Endodermal cell (in vitro differentiated cells): ENCODE measurements at regions not wholly inside any gene's neighbourhood (a gene's known extent, or its start where the extent isn't known, plus 50 kb on each side); places are given as distances from the start of the nearest gene placed in this dataset.

ENCODE experiments used
- DNase-seq: peaks from one replicate; pipeline ENCODE4 v3.0.0-alpha.2; 2017
- H3K27ac ChIP-seq: 2 replicates; pipeline ENCODE4 v1.5.1; 2013; ENCODE audit warnings: mild to moderate bottlenecking, low read depth, low read length, moderate library complexity
- H3K27me3 ChIP-seq: 2 replicates; pipeline ENCODE4 v1.6.1; 2013; ENCODE audit warnings: mild to moderate bottlenecking, low read length, moderate library complexity; ENCODE audit not compliant: insufficient read depth, control insufficient read depth, poor library complexity, severe bottlenecking
- H3K36me3 ChIP-seq: 2 replicates; pipeline ENCODE4 v1.7.0; 2013; ENCODE audit warnings: mild to moderate bottlenecking, low read length, moderate library complexity; ENCODE audit not compliant: control insufficient read depth, insufficient read depth
- H3K4me1 ChIP-seq: one replicate; pipeline ENCODE4 v1.7.0; 2013; ENCODE audit warnings: low read length; ENCODE audit not compliant: control insufficient read depth, insufficient read depth
- H3K4me3 ChIP-seq: 2 replicates; pipeline ENCODE4 v1.5.1; 2013; ENCODE audit warnings: mild to moderate bottlenecking, low read length, moderate library complexity
- H3K9ac ChIP-seq: 2 replicates; pipeline ENCODE4 v1.6.1; 2013; ENCODE audit warnings: mild to moderate bottlenecking, low read length, moderate library complexity; ENCODE audit not compliant: poor library complexity, severe bottlenecking; ENCODE audit errors: extremely low read depth
- H3K9me3 ChIP-seq: 2 replicates; pipeline ENCODE4 v1.6.1; 2013; ENCODE audit warnings: mild to moderate bottlenecking, low read length, moderate library complexity; ENCODE audit not compliant: control insufficient read depth
- H3K27ac Mint-ChIP-seq: 2 replicates; pipeline ENCODE4 v1.8.0; 2020; ENCODE audit warnings: mixed read lengths
- H3K27me3 Mint-ChIP-seq: 2 replicates; pipeline ENCODE4 v1.8.0; 2021; ENCODE audit warnings: mild to moderate bottlenecking, mixed read lengths; ENCODE audit not compliant: insufficient read depth
- H3K36me3 Mint-ChIP-seq: 2 replicates; pipeline ENCODE4 v1.8.0; 2020; ENCODE audit warnings: low read depth, mixed read lengths
- H3K4me1 Mint-ChIP-seq: 2 replicates; pipeline ENCODE4 v1.8.0; 2020; ENCODE audit warnings: mixed read lengths
- H3K4me3 Mint-ChIP-seq: 2 replicates; pipeline ENCODE4 v1.8.0; 2020; ENCODE audit warnings: mild to moderate bottlenecking, moderate library complexity, mixed read lengths
- H3K9me3 Mint-ChIP-seq: 2 replicates; pipeline ENCODE4 v1.8.0; 2020; ENCODE audit warnings: mild to moderate bottlenecking, mixed read lengths
- WGBS, 2 experiments: methylation state at CpG; one replicate each; pipeline versions ENCODE4 v1.1.5 to v1.1.7; 2013; ENCODE audit warnings: missing lambda C conversion rate in 2 of 2, mixed read lengths in 1 of 2; ENCODE audit not compliant: insufficient coverage in 1 of 2, insufficient read length in 1 of 2; 5-methylcytosine and 5-hydroxymethylcytosine counted together
- TF ChIP-seq, protein P1 (sequence below): fragments of 200-600 bp; sonication (generic); conservative IDR thresholded peaks from 2 replicates; pipeline ENCODE4 v1.5.0; 2021; ENCODE audit warnings: antibody characterized with exemption, mild to moderate bottlenecking

DNA sequence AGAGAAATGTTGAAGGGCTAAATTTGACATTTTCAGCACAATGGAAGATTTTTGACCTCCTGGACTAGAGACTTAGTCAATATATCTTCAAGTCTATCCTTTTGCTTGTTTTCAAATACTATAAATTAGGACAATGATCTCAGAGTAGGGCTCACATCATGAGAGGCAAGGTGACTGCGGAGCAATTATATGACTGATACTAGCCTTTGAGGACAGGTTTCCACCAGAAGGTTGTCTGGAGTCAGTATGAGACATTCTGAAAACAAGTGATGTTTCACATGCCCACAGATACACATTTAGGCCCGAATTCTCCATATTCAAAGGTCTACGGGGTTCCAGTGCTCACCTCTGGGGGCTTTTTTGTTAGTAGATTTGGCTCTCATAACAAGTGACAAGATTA is 142.3 kb upstream of the SAMSN1 start:
- Mint-ChIP-seq H3K4me3 (no peak overlapping the region), H3K36me3 (no peaks in the 10 kb centered on the region), H3K27me3 (no peaks in the 10 kb centered on the region), H3K9me3 (no peaks in the 10 kb centered on the region), H3K27ac (no peak overlapping the region), H3K4me1 (no peaks in the 10 kb centered on the region)
- Histone ChIP-seq H3K4me1 (no peaks in the 10 kb centered on the region), H3K9ac (no peak overlapping the region), H3K9me3 (no peaks in the 10 kb centered on the region), H3K27me3 (no peaks in the 10 kb centered on the region), H3K36me3 (no peaks in the 10 kb centered on the region), H3K4me3 (no peak overlapping the region), H3K27ac (no peak overlapping the region)
- no peak for DNase-seq
- 75 to 96% methylated on average over 2 to 3 of the region's 3 CpGs for WGBS, 2 experiments
- TF ChIP-seq, protein P1, sequence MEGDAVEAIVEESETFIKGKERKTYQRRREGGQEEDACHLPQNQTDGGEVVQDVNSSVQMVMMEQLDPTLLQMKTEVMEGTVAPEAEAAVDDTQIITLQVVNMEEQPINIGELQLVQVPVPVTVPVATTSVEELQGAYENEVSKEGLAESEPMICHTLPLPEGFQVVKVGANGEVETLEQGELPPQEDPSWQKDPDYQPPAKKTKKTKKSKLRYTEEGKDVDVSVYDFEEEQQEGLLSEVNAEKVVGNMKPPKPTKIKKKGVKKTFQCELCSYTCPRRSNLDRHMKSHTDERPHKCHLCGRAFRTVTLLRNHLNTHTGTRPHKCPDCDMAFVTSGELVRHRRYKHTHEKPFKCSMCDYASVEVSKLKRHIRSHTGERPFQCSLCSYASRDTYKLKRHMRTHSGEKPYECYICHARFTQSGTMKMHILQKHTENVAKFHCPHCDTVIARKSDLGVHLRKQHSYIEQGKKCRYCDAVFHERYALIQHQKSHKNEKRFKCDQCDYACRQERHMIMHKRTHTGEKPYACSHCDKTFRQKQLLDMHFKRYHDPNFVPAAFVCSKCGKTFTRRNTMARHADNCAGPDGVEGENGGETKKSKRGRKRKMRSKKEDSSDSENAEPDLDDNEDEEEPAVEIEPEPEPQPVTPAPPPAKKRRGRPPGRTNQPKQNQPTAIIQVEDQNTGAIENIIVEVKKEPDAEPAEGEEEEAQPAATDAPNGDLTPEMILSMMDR = no peak

DNA sequence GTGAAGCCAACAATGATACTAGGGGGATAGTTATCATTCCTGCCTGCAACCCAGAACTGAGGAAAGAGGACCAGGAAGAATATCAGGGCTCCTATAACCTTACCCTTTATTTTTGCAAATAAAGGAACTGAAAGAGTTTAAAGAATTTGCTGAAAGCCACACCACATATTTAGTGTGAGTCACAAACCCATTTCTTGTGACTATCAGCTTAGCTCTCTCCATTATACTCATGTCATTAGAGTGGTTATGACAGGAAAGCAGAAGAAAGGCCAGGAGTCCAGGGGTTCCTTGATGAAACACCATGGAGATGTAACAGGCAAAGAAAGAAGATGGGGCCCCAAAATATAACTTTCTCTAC is 141.1 kb upstream of the SAMSN1 start:
- no peak overlapping the region for H3K27ac Mint-ChIP-seq
- TF ChIP-seq, protein P1 = no peak
- no peaks in the 10 kb centered on the region for H3K36me3 ChIP-seq
- H3K36me3 Mint-ChIP-seq = no peaks in the 10 kb centered on the region
- H3K27ac ChIP-seq = no peak overlapping the region
- no peak overlapping the region for H3K4me3 Mint-ChIP-seq
- no peaks in the 10 kb centered on the region for H3K9me3 ChIP-seq
- H3K9ac ChIP-seq = no peak overlapping the region
- DNase-seq = no peak
- H3K4me3 ChIP-seq = no peak overlapping the region
- H3K4me1 ChIP-seq = no peaks in the 10 kb centered on the region
- H3K27me3 ChIP-seq = no peaks in the 10 kb centered on the region
- no peaks in the 10 kb centered on the region for H3K9me3 Mint-ChIP-seq
- no peaks in the 10 kb centered on the region for H3K27me3 Mint-ChIP-seq
- H3K4me1 Mint-ChIP-seq = no peaks in the 10 kb centered on the region

- Histone ChIP-seq H3K36me3 (no peaks in the 10 kb centered on the region), H3K4me1 (no peaks in the 10 kb centered on the region), H3K9ac (no peak overlapping the region), H3K9me3 (no peaks in the 10 kb centered on the region), H3K27me3 (no peaks in the 10 kb centered on the region), H3K4me3 (no peak overlapping the region), H3K27ac (no peak overlapping the region)
- H3K9me3 Mint-ChIP-seq = no peaks in the 10 kb centered on the region
- no peaks in the 10 kb centered on the region for H3K36me3 Mint-ChIP-seq
- no peak overlapping the region for H3K27ac Mint-ChIP-seq
- H3K27me3 Mint-ChIP-seq = no peaks in the 10 kb centered on the region
- no peak overlapping the region for H3K4me3 Mint-ChIP-seq
- H3K4me1 Mint-ChIP-seq = no peaks in the 10 kb centered on the region
- 94 to 97% methylated on average over 5 to 8 of the region's 8 CpGs for WGBS, 2 experiments
- no peak for DNase-seq
- TF ChIP-seq, protein P1 = no peak
Observed at GRCh38 chr21:14686466-14687267, 140.6 kb upstream of the SAMSN1 start.
